Pons (tissue), 1 donor: ENCODE measurements at regions not wholly inside any gene's neighbourhood (a gene's known extent, or its start where the extent isn't known, plus 50 kb on each side); places are given as distances from the start of the nearest gene placed in this dataset.

ENCODE experiments used
- DNase-seq: peaks from one replicate; pipeline ENCODE4 v3.0.0-alpha.2; 2016; ENCODE audit warnings: low spot score

- DNase-seq: no peak
Observed at GRCh38 chr18:24831081-24831480, 370.6 kb downstream of the HRH4 start.

DNA sequence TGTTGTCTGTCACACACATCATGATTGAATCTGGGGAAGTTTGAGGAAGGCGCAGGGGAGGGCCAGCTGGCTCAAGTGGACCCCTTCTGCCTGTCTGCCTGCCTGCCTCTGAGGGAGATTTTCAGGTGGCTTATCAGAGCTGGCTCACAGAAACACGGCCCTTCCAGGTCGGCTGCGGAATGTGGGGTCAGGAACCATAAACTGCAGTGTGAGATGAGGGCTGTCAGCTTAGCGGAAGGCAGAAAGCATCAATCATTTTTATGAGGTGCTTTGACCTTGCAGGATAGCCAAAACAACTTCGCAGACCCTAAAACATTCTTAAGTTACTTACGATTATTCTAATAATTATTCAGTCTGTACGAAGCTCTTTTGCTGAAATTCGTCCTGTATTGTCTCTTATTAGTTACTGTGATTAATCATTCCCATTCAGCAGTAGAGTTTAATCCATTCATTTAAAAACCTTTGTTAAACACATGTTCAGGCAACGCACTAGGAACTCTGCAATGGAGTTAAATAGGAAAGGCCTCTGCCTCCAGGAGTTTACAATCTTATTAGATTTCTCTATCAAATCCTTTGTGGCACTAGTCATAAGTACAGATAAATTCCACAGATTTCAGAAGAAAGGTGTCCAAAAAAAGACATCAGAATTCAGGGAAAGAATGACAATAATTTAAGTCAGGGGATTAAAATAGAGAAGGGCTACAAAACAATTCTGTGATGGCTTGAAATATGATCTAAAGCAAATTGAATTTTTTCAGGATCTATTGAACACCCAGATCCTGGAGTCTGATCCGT, 371.6 kb downstream of the HRH4 start:
- no peak for DNase-seq

DNA sequence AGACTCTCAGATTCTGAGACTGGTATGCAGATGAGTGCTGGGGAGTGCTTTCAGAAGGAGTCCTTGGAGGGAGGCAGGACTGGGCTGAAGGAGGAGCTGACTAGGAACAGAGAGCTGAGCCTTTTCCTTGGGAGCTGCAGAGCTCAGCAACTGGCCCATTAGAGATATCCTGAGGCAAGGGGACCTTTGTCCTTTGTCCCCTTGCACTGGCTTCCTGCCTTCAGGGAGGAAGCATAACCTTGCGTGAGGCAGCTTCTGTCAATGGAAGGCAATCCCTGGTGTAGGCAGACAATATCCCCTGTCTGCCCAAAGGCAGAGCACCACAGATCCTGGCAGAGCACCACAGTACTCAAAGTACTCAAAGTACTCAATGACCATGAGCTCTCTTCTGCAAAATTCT, 375.3 kb downstream of the HRH4 start:
- DNase-seq: no peak

GRCh38 chr18:24837066-24837465, 376.6 kb downstream of the HRH4 start:
- no peak for DNase-seq

DNA sequence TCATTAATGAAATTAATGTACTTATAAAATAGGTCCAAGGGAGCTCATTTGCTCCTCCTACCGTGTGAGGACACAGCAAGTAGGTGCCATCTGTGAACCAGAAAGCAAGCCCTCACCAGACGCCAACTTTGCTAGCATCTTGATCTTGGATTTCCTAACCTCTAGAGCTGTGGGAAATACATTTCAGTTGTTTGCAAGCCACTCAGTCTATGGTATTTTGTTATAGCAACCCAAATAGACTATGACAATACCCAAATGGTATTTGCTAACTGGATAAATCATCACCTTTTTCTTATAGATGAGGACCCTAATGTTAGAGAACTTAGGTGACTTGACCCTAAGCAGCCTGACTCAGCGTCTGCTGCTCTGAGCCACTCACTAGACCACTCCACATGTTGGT, 379.6 kb downstream of the HRH4 start:
- no peak for DNase-seq

GRCh38 chr18:24840640-24841039, 380.2 kb downstream of the HRH4 start:
- no peak for DNase-seq

DNA sequence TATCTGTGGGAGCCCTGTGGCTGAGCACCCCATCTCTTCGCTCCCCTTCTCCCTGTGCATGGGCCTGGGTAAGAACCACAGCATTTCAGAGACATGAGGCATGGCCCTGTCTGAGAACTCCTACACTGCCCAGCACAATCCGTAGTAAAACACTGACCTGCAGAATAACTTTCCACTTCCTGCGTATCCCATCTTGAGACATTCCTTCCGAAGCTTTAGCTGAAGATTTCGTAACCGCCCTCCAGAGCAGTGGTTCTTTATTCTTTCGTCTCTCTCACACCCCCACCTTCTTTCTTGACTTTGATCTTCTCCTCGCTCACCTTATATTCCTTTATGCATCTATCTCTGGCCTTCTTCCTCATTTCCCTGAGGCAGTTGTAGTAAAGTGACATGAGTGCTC, 381.1 kb downstream of the HRH4 start:
- no peak for DNase-seq

GRCh38 chr18:24843123-24843522, 382.7 kb downstream of the HRH4 start:
- DNase-seq: no peak

GRCh38 chr18:24846138-24846537, 385.7 kb downstream of the HRH4 start:
- no peak for DNase-seq

GRCh38 chr18:24850532-24850931, 390.1 kb downstream of the HRH4 start:
- no peak for DNase-seq

GRCh38 chr18:24853076-24853475, 392.6 kb downstream of the HRH4 start:
- no peak for DNase-seq

DNA sequence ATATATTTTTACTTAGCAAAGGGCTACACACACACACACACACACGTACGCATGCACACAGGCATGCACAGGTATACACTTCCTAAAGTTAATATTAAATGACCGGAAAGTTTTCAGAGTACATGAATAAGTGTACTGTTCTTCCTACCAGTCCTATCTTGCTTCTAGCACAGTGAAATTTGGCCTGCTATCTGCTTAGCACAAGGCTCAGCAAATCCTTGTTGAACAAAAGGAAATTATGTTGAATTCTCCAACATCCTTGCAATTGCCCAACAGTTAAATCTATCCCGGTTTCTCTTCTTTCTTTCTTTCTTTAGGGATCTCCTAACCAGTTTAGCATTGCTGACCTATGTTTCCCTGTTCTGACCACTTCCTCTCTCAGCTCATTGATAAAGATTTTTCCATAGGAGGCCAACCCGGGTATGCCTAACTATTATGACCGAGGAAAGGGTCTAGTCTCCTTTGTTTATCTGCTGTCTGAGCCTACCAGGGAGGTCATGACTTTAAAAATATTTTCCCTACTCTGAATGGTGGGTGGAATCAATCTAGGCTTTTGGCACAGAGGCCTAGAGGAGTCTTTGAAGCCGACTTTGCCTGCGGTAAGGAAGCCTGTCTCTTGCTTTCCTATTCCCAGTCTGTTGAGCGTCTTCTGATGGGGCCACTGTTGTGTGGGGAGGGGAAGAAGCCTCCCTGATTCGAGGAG, 400.7 kb downstream of the HRH4 start:
- no peak for DNase-seq

- peak; percentile 13 for DNase-seq
Observed at GRCh38 chr18:24862201-24862816, 401.9 kb downstream of the HRH4 start.

DNA sequence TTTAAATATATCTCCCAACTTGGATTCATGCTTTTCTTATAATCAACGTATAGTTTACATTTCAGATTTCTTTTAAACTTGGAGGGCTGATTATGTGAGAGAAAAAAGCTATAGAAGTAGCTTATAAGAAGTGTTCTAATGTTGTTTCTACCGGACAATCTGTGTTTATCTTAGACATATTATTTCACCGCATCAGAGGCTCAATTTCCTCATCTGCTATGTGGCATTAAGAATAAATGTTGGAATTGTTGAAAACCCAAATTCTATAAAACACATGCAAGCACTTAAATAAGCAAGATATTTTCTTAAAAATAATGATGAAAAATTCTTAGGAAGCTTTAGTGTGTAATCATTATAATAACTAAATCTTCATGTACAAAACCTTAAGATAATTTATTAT, 407.9 kb downstream of the HRH4 start:
- no peak for DNase-seq

- DNase-seq: no peak
Observed at GRCh38 chr18:24868760-24869237, 408.4 kb downstream of the HRH4 start.

DNA sequence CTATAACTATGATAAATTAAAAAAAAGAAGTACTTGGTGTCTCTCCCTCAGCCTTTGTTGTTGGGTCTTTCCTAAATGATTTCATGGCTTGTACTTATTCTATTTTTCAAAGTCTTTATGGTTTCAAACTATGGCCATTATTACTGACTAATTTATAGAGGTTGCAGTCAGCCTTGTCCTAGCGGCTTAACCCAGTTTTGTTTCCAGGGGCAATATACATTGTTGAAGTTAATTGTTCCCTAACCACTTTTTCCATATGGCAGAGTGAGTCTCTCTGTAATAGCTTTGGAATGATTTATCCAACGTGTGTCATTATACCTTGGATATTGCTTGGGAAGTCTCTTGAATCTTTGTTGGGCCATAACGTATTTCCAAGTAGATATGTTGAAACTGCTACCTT, 408.8 kb downstream of the HRH4 start:
- DNase-seq: no peak

DNA sequence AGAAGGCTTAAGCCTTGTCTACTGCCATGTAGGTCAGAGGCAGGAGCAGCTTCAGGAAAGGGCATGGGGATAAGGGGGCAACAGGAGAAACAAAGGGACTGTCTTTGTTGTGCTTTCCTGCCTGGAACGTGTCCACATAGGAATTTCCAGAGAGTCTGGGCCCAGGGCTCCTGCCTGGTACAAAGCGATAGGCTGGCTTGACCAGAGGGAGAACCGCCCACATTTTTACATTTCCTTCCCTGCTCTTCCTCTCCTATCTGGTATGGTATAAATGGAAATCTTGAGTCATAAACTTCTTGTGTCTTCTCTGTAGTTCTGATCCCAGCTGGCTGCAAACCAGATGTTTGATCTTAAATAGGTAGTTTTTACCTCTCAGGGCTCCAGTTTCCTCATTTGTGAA, 414.8 kb downstream of the HRH4 start:
- DNase-seq: no peak

GRCh38 chr18:24875777-24876176, 415.3 kb downstream of the HRH4 start:
- no peak for DNase-seq

DNA sequence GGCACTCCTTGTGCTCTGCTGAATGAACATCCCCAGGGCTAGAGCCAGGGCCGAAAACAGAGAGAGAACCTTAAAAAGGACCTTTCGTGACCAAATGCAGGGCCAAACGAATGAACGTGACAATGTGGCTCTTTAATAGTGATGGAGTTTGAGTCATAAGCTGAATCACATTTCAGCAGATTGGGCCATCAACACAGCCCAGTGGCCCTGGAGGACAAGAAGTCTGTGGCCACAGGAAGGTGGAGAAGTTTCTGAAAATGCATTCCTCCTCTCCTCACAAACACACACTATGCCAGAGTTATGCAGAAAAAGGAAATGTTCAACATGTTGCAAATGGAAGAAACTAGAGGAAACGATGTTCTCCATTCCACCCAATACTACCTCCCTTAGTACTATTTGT, 415.8 kb downstream of the HRH4 start:
- no peak for DNase-seq

DNA sequence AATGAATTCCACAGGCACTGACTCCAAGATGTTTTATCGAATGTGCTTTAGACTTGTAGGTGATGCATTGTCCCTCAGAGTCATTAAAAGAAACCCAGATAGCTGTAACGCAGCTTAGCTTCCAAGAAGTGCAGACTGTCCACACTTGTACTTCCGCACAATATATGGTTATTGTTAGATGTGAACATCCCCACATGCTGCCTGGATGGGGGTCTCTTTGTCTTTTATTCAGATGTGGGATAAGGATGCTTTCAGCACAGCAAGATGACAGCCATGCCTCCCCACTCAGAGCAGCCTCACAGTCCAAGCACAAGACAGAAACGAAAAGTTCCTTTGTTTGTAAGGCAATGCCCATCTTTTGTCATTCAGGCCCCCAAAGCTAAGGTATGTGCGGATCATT, 416.6 kb downstream of the HRH4 start:
- DNase-seq: peak; percentile 58

- DNase-seq: peak; percentile 56
Observed at GRCh38 chr18:24877546-24877945, 417.1 kb downstream of the HRH4 start.

DNA sequence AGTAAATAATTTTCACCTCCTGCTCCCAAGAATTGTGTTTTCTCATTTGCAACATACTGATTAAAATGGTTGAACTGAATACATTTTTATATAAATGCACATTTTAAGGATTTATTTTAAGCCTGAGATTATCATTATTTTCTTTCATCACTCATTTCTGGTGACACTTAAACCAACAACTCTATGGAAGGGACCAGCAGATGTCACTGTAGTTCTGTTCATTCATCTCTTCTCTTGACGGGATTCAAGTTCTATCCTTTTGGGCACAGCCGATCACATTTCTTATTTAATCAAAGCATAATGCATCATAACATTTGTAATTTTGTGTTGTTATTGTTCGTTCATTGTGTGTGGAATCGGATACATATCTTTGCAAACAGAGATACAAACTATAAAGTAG, 417.9 kb downstream of the HRH4 start:
- DNase-seq: peak; percentile 90

DNA sequence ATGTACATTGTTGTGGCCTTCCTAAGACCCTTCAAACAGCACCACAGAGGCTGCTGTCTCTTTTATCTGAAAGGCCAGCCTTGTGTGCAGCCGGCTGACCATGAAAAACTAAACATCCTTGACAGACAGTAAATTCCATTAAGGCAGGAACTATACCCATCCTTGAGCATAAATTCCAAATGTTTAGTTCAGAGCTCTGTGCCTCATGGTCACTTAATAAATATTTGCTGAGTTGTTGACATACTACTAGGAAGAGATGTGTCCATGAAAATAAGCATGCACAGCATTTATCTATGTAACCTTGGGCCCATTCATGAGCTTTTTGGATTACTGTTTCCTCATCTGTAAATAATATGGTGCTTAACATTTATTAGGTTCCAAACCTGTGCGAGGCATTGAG, 424.8 kb downstream of the HRH4 start:
- DNase-seq: no peak
